ENCODE measurements at regions not wholly inside any gene's neighbourhood (a gene's known extent, or its start where the extent isn't known, plus 50 kb on each side); places are given as distances from the start of the nearest gene placed in this dataset.

DNA sequence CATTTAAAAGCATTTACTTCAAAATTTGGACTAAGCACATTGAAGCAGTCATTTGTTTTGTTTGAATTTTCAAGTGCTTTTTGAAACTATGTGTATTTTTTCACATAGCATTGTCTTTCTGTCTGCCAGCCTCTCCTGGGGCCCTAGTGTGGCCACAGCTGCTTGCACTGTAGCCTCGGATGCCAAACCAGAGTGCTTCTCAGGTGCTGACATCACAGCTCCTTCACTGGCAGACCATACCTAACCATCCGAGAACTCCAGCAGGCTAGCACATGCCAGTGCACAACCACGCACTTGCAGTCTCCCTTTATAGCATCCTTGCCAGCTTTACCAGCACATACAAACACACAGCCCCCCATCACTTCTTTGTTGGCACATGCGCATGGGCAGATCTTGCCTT, 1019.7 kb downstream of the STPG2 start:
- TF ChIP-seq TCF12 (IDR thresholded peaks at IDR 0.05; ENCODE audit: low read depth) (no peak), EGR1 (IDR thresholded peaks at IDR 0.05) (no peak), YY1 (IDR thresholded peaks at IDR 0.05; ENCODE audit: low read depth) (no peak), FOXM1 (IDR thresholded peaks at IDR 0.05; ENCODE audit: borderline replicate concordance, low read depth) (no peak), EP300 (IDR thresholded peaks at IDR 0.05; ENCODE audit: borderline replicate concordance) (no peak), TAF1 (IDR thresholded peaks at IDR 0.05; ENCODE audit: low read depth) (no peak)
- TF ChIP-seq, protein P1, sequence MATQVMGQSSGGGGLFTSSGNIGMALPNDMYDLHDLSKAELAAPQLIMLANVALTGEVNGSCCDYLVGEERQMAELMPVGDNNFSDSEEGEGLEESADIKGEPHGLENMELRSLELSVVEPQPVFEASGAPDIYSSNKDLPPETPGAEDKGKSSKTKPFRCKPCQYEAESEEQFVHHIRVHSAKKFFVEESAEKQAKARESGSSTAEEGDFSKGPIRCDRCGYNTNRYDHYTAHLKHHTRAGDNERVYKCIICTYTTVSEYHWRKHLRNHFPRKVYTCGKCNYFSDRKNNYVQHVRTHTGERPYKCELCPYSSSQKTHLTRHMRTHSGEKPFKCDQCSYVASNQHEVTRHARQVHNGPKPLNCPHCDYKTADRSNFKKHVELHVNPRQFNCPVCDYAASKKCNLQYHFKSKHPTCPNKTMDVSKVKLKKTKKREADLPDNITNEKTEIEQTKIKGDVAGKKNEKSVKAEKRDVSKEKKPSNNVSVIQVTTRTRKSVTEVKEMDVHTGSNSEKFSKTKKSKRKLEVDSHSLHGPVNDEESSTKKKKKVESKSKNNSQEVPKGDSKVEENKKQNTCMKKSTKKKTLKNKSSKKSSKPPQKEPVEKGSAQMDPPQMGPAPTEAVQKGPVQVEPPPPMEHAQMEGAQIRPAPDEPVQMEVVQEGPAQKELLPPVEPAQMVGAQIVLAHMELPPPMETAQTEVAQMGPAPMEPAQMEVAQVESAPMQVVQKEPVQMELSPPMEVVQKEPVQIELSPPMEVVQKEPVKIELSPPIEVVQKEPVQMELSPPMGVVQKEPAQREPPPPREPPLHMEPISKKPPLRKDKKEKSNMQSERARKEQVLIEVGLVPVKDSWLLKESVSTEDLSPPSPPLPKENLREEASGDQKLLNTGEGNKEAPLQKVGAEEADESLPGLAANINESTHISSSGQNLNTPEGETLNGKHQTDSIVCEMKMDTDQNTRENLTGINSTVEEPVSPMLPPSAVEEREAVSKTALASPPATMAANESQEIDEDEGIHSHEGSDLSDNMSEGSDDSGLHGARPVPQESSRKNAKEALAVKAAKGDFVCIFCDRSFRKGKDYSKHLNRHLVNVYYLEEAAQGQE (IDR thresholded peaks at IDR 0.05; ENCODE audit: low read depth) = no peak
- TF ChIP-seq, protein P2, sequence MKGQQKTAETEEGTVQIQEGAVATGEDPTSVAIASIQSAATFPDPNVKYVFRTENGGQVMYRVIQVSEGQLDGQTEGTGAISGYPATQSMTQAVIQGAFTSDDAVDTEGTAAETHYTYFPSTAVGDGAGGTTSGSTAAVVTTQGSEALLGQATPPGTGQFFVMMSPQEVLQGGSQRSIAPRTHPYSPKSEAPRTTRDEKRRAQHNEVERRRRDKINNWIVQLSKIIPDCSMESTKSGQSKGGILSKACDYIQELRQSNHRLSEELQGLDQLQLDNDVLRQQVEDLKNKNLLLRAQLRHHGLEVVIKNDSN (IDR thresholded peaks at IDR 0.05) = no peak
- TF ChIP-seq, protein P3, sequence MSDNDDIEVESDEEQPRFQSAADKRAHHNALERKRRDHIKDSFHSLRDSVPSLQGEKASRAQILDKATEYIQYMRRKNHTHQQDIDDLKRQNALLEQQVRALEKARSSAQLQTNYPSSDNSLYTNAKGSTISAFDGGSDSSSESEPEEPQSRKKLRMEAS (IDR thresholded peaks at IDR 0.05) = no peak

DNA sequence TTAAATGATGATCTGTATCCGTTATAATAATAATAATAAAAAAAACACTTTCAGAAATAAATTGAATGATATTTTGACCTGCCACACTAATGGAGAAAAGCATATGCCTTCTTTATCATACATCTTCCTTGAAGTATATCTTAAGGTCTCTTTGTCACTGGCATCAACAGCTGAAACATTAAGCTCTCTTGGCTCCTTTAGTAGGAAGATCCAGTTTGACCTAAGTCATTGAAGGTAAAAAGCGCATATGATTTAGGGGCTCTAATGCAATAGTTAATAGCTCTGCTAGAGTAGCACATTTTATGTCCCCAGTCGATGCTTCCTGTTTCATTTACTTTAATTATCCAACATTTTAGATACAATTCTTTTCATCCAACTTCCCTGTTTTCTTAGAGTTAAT, 1010.8 kb downstream of the STPG2 start:
- no peak for TF ChIP-seq CREB1 (IDR thresholded peaks at IDR 0.05; ENCODE audit: low read depth)

DNA sequence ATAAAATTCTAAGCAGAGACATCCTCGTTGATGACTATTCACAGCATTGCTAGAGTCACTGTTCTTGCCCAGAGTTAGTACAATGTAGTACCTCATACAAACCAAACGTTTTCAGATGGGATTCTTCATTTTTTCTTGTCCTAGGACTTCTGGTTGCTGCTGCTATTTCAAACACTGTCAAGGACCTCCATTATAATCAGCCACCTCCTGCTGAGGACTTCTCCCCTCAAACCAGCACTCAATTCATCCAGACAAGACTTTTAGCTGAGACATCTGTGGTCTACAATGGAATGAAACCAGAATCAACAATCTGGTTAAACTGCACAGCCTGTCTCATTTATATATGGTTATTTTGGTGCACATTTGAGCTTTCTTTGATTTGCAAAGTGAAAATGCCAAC, 1008.8 kb downstream of the STPG2 start:
- TF ChIP-seq TAF1 (IDR thresholded peaks at IDR 0.05; ENCODE audit: low read depth) (no peak), YY1 (IDR thresholded peaks at IDR 0.05; ENCODE audit: low read depth) (no peak), TEAD4 (IDR thresholded peaks at IDR 0.05) (no peak), CEBPB (IDR thresholded peaks at IDR 0.05) (no peak), TCF12 (IDR thresholded peaks at IDR 0.05; ENCODE audit: low read depth) (no peak), FOXM1 (IDR thresholded peaks at IDR 0.05; ENCODE audit: borderline replicate concordance, low read depth) (no peak), NFIC (IDR thresholded peaks at IDR 0.05) (no peak), CREB1 (IDR thresholded peaks at IDR 0.05; ENCODE audit: low read depth) (no peak)
- TF ChIP-seq, protein P1 (IDR thresholded peaks at IDR 0.05; ENCODE audit: low read depth) = no peak

DNA sequence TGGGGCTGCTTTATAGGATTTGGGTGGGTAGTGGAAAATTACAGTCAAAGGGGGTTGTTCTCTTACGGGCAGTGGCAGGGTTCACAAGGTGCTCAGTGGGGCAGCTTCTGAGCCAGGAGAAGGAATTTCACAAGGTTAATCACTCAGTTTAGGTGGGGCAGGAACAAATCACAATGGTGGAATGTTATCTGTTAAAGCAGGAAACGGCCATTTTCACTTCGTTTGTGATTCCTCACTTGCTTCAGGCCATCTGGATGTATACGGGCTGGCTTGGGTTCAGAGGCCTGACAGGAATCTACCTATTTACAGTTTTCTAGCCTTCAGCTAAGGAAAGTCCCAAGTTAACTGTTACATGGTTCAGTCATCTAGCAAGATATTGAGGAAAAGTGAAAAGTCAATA, 1003.5 kb downstream of the STPG2 start:
- no peak for TF ChIP-seq TEAD4 (IDR thresholded peaks at IDR 0.05)
- no peak for TF ChIP-seq YY1 (IDR thresholded peaks at IDR 0.05; ENCODE audit: low read depth)
- TF ChIP-seq, protein P1 (IDR thresholded peaks at IDR 0.05; ENCODE audit: low read depth) = no peak
- TF ChIP-seq NFIC (IDR thresholded peaks at IDR 0.05) = no peak
- TF ChIP-seq, protein P3 (IDR thresholded peaks at IDR 0.05) = no peak
- TF ChIP-seq EGR1 (IDR thresholded peaks at IDR 0.05) = no peak
- TF ChIP-seq, protein P2 (IDR thresholded peaks at IDR 0.05) = no peak
- TF ChIP-seq EP300 (IDR thresholded peaks at IDR 0.05; ENCODE audit: borderline replicate concordance) = no peak

DNA sequence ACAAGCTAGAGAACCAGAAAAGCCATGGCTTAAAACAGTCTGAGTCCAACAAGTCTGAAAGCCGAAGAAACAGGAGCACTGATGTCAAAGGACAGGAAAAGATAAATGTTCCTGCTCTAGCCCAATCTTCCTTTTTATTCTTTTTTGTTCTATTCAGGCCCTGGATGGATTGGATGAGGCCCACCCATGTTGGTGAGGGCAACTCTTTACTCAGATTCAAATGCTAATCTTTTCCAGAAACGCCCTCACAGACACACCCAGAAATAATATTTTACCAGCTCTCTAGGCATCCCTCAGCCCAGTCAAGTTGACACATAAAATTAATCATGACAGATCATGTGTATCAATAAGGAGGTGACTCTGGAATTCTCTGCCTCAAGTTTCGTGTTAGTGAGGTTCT, 1002.7 kb downstream of the STPG2 start:
- TF ChIP-seq, protein P2 (IDR thresholded peaks at IDR 0.05) = no peak
- TF ChIP-seq, protein P1 (IDR thresholded peaks at IDR 0.05; ENCODE audit: low read depth) = no peak
- TF ChIP-seq RAD21 (IDR thresholded peaks at IDR 0.05; ENCODE audit: low read depth) = no peak

Data from Ishikawa (cell line).